Nephron progenitor cell (in vitro differentiated cells): ENCODE measurements at regions not wholly inside any gene's neighbourhood (a gene's known extent, or its start where the extent isn't known, plus 50 kb on each side); places are given as distances from the start of the nearest gene placed in this dataset.

Experiments
- DNase-seq: peaks from one replicate; pipeline ENCODE4 v3.0.0; 2021
- H3K27ac Mint-ChIP-seq: 2 replicates; pipeline ENCODE4 v1.8.0; 2021; ENCODE audit warnings: mild to moderate bottlenecking, moderate library complexity, mixed read lengths
- H3K27me3 Mint-ChIP-seq: 2 replicates; pipeline ENCODE4 v1.8.0; 2021; ENCODE audit warnings: mild to moderate bottlenecking, low read depth, mixed read lengths; ENCODE audit not compliant: poor library complexity
- H3K36me3 Mint-ChIP-seq: 2 replicates; pipeline ENCODE4 v1.8.0; 2021; ENCODE audit warnings: low read depth, mixed read lengths
- H3K4me1 Mint-ChIP-seq: 2 replicates; pipeline ENCODE4 v1.8.0; 2021; ENCODE audit warnings: mixed read lengths
- H3K4me3 Mint-ChIP-seq: 2 replicates; pipeline ENCODE4 v1.8.0; 2021; ENCODE audit warnings: mild to moderate bottlenecking, moderate library complexity, mixed read lengths
- H3K9me3 Mint-ChIP-seq: 2 replicates; pipeline ENCODE4 v1.8.0; 2021; ENCODE audit warnings: mild to moderate bottlenecking, moderate library complexity, mixed read lengths
- CTCF ChIP-seq: fragments of 200-600 bp; sonication (generic); IDR thresholded peaks from 2 replicates; pipeline ENCODE4 v1.5.0; 2021; ENCODE audit warnings: antibody characterized with exemption

- H3K9me3 Mint-ChIP-seq: peaks cover 53% of the 10 kb centered on the region
- no peak for TF ChIP-seq CTCF
- peaks cover 7% of the 10 kb centered on the region for H3K27me3 Mint-ChIP-seq
- no peaks in the 10 kb centered on the region for H3K4me1 Mint-ChIP-seq
- peaks cover 4% of the 10 kb centered on the region for H3K36me3 Mint-ChIP-seq
- no peak for DNase-seq
- H3K4me3 Mint-ChIP-seq: no peak overlapping the region
- no peak overlapping the region for H3K27ac Mint-ChIP-seq
Observed at GRCh38 chr12:107826276-107826675, 51.8 kb downstream of the ASCL4 start.

- no peak for DNase-seq
- Mint-ChIP-seq H3K27me3 (peaks cover 22% of the 10 kb centered on the region), H3K27ac (no peak overlapping the region), H3K4me1 (no peaks in the 10 kb centered on the region), H3K36me3 (peaks cover 4% of the 10 kb centered on the region), H3K4me3 (no peak overlapping the region), H3K9me3 (peaks cover 42% of the 10 kb centered on the region)
- no peak for TF ChIP-seq CTCF
Observed at GRCh38 chr12:107829271-107829670, 54.8 kb downstream of the ASCL4 start.

- Mint-ChIP-seq H3K27ac (no peak overlapping the region), H3K4me3 (no peak overlapping the region), H3K4me1 (no peaks in the 10 kb centered on the region), H3K9me3 (peaks cover 13% of the 10 kb centered on the region), H3K36me3 (no peaks in the 10 kb centered on the region), H3K27me3 (peaks cover 53% of the 10 kb centered on the region)
- DNase-seq: no peak
- no peak for TF ChIP-seq CTCF
Observed at GRCh38 chr12:107832441-107832840, 57.9 kb downstream of the ASCL4 start.

- H3K9me3 Mint-ChIP-seq: no peaks in the 10 kb centered on the region
- no peak overlapping the region for H3K4me3 Mint-ChIP-seq
- no peak overlapping the region for H3K27ac Mint-ChIP-seq
- H3K4me1 Mint-ChIP-seq: peaks cover 5% of the 10 kb centered on the region
- peaks cover 87% of the 10 kb centered on the region for H3K27me3 Mint-ChIP-seq
- no peak for DNase-seq
- no peak for TF ChIP-seq CTCF
- H3K36me3 Mint-ChIP-seq: no peaks in the 10 kb centered on the region
Observed at GRCh38 chr12:107840186-107840585, 65.7 kb downstream of the ASCL4 start.

- DNase-seq: peak; percentile 63
- Mint-ChIP-seq H3K36me3 (no peaks in the 10 kb centered on the region), H3K27me3 (peaks cover 94% of the 10 kb centered on the region), H3K4me1 (peaks cover 5% of the 10 kb centered on the region), H3K9me3 (peaks cover 4% of the 10 kb centered on the region), H3K27ac (no peak overlapping the region), H3K4me3 (peak overlapping the region; percentile 78)
- TF ChIP-seq CTCF: no peak
Observed at GRCh38 chr12:107843351-107844311, 69.1 kb downstream of the ASCL4 start.
